ENCODE measurements at regions not wholly inside any gene's neighbourhood (a gene's known extent, or its start where the extent isn't known, plus 50 kb on each side); places are given as distances from the start of the nearest gene placed in this dataset.
"Not testable (repeated sequence)": the region's sequence is repeated elsewhere in the genome, so short reads cannot be mapped to it uniquely, and the experiment has no call there.

GRCh38 chrX:125378205-125378604 lies 58.5 kb downstream of the TEX13C start:
- DNase-seq, result no peak

GRCh38 chrX:125378770-125379169 lies 59.1 kb downstream of the TEX13C start:
- DNase-seq, result no peak

- no peak for DNase-seq
Observed at GRCh38 chrX:125382148-125382628, 62.5 kb downstream of the TEX13C start.

- no peak for DNase-seq
Observed at GRCh38 chrX:125382889-125383288, 63.2 kb downstream of the TEX13C start.

GRCh38 chrX:125384867-125385266 lies 65.2 kb downstream of the TEX13C start:
- DNase-seq, result no peak

GRCh38 chrX:125387945-125388344 lies 68.3 kb downstream of the TEX13C start:
- no peak for DNase-seq

GRCh38 chrX:125394449-125394848 lies 74.8 kb downstream of the TEX13C start:
- DNase-seq, result no peak

- DNase-seq, result no peak
Observed at GRCh38 chrX:125395626-125396025, 76.0 kb downstream of the TEX13C start.

GRCh38 chrX:125398959-125399440 lies 79.3 kb downstream of the TEX13C start:
- DNase-seq, result no peak

- no peak for DNase-seq
Observed at GRCh38 chrX:125402807-125403206, 83.1 kb downstream of the TEX13C start.

- DNase-seq, result no peak
Observed at GRCh38 chrX:125404667-125405160, 85.0 kb downstream of the TEX13C start.

GRCh38 chrX:125405339-125405738 lies 85.7 kb downstream of the TEX13C start:
- DNase-seq, result no peak

- DNase-seq, result no peak
Observed at GRCh38 chrX:125407314-125407713, 87.6 kb downstream of the TEX13C start.

- DNase-seq, result no peak
Observed at GRCh38 chrX:125420809-125421208, 101.1 kb downstream of the TEX13C start.

GRCh38 chrX:125422986-125423385 lies 103.3 kb downstream of the TEX13C start:
- no peak for DNase-seq

- no peak for DNase-seq
Observed at GRCh38 chrX:125424536-125424935, 104.9 kb downstream of the TEX13C start.

- peak; percentile 21 for DNase-seq
Observed at GRCh38 chrX:125436855-125437254, 117.2 kb downstream of the TEX13C start.

GRCh38 chrX:125439194-125439849 lies 119.7 kb downstream of the TEX13C start:
- DNase-seq, result no peak

GRCh38 chrX:125444659-125445058 lies 125.0 kb downstream of the TEX13C start:
- DNase-seq, result peak; percentile 47

GRCh38 chrX:125475482-125475881 lies 155.8 kb downstream of the TEX13C start:
- no peak for DNase-seq

- DNase-seq, result no peak
Observed at GRCh38 chrX:125492439-125492838, 172.8 kb downstream of the TEX13C start.

- DNase-seq, result not testable (repeated sequence)
Observed at GRCh38 chrX:125493004-125493403, 173.3 kb downstream of the TEX13C start.

- no peak for DNase-seq
Observed at GRCh38 chrX:125497667-125498066, 178.0 kb downstream of the TEX13C start.

GRCh38 chrX:125503769-125504168 lies 184.1 kb downstream of the TEX13C start:
- DNase-seq, result no peak

- no peak for DNase-seq
Observed at GRCh38 chrX:125505207-125505606, 185.5 kb downstream of the TEX13C start.
